OCI-LY1 (cell line): ENCODE measurements at regions not wholly inside any gene's neighbourhood (a gene's known extent, or its start where the extent isn't known, plus 50 kb on each side); places are given as distances from the start of the nearest gene placed in this dataset.

Source experiments
- H2AFZ ChIP-seq: fragments of 200-600 bp; sonication (generic), shearing (Covaris generic); 2 replicates; pipeline ENCODE4 v1.6.0; 2014; ENCODE audit warnings: antibody characterized with exemption, mild to moderate bottlenecking, low read length
- H3F3A ChIP-seq: fragments of 200-600 bp; sonication (generic), shearing (Covaris generic); 2 replicates; pipeline ENCODE4 v1.6.0; 2014; ENCODE audit warnings: mild to moderate bottlenecking, antibody characterized with exemption, low read length, moderate library complexity; ENCODE audit not compliant: insufficient read depth
- H3K27ac ChIP-seq: fragments of 200-600 bp; sonication (generic); 2 replicates; pipeline ENCODE4 v1.5.1; 2014; ENCODE audit warnings: low read length, mixed run types, mild to moderate bottlenecking, low read depth; ENCODE audit not compliant: poor library complexity, severe bottlenecking
- H3K27me3 ChIP-seq: fragments of 200-600 bp; sonication (generic); 2 replicates; pipeline ENCODE4 v1.6.0; 2014; ENCODE audit warnings: antibody characterized with exemption, mild to moderate bottlenecking, low read length, moderate library complexity; ENCODE audit not compliant: insufficient read depth
- H3K36me3 ChIP-seq: fragments of 200-600 bp; sonication (generic); 2 replicates; pipeline ENCODE4 v1.6.1; 2014; ENCODE audit warnings: mild to moderate bottlenecking, antibody characterized with exemption, low read length, moderate library complexity, mixed read lengths; ENCODE audit not compliant: insufficient read depth
- H3K4me1 ChIP-seq: fragments of 200-600 bp; sonication (generic); 2 replicates; pipeline ENCODE4 v1.5.1; 2014; ENCODE audit warnings: mild to moderate bottlenecking, low read length, moderate library complexity; ENCODE audit not compliant: insufficient read depth, severe bottlenecking
- H3K4me2 ChIP-seq: fragments of 200-600 bp; sonication (generic), shearing (Covaris generic); 2 replicates; pipeline ENCODE4 v1.6.1; 2014; ENCODE audit warnings: low read length
- H3K4me3 ChIP-seq: fragments of 200-600 bp; sonication (generic); 2 replicates; pipeline ENCODE4 v1.5.1; 2014; ENCODE audit warnings: low read length, low read depth, mild to moderate bottlenecking, mixed read lengths; ENCODE audit not compliant: poor library complexity, severe bottlenecking
- H3K79me2 ChIP-seq: fragments of 200-600 bp; shearing (Covaris generic); 2 replicates; pipeline ENCODE4 v1.6.1; 2016; ENCODE audit warnings: mixed run types, low read length, mixed read lengths; ENCODE audit not compliant: insufficient read depth
- H3K9ac ChIP-seq: fragments of 200-600 bp; sonication (generic), shearing (Covaris generic); 2 replicates; pipeline ENCODE4 v1.6.1; 2014; ENCODE audit warnings: mild to moderate bottlenecking, low read length, mixed read lengths
- H3K9me2 ChIP-seq: fragments of 200-600 bp; sonication (generic), shearing (Covaris generic); 2 replicates; pipeline ENCODE4 v1.6.1; 2014; ENCODE audit warnings: low read depth, mild to moderate bottlenecking, low read length, mixed read lengths
- H3K9me3 ChIP-seq: fragments of 200-600 bp; shearing (Covaris generic); 2 replicates; pipeline ENCODE4 v1.6.1; 2014; ENCODE audit warnings: low read length, mixed read lengths
- H4K20me1 ChIP-seq: fragments of 200-600 bp; sonication (generic), shearing (Covaris generic); 2 replicates; pipeline ENCODE4 v1.6.0; 2016; ENCODE audit warnings: mild to moderate bottlenecking, low read length; ENCODE audit not compliant: insufficient read depth
- CTCF ChIP-seq: fragments of 200-600 bp; sonication (generic), shearing (Covaris generic); IDR thresholded peaks from 2 replicates; pipeline ENCODE4 v1.5.1; 2017; ENCODE audit warnings: mild to moderate bottlenecking, antibody characterized with exemption, low read length, moderate library complexity, mixed read lengths
- EZH2 ChIP-seq: fragments of 200-600 bp; sonication (generic), shearing (Covaris generic); IDR thresholded peaks from 2 replicates; pipeline ENCODE4 v1.8.0; 2017; ENCODE audit warnings: borderline replicate concordance, mixed run types, mild to moderate bottlenecking, antibody characterized with exemption, low read length, moderate library complexity, mixed read lengths

- H4K20me1 ChIP-seq, result no peaks in the 10 kb centered on the region
- H3K9me3 ChIP-seq, result no peaks in the 10 kb centered on the region
- H3K27me3 ChIP-seq, result no peaks in the 10 kb centered on the region
- no peaks in the 10 kb centered on the region for H3K4me1 ChIP-seq
- no peak overlapping the region for H3K4me2 ChIP-seq
- no peaks in the 10 kb centered on the region for H3K79me2 ChIP-seq
- H3K36me3 ChIP-seq, result no peaks in the 10 kb centered on the region
- H3F3A ChIP-seq, result no peaks in the 10 kb centered on the region
- TF ChIP-seq EZH2 (no peak), CTCF (no peak)
- no peak overlapping the region for H3K9ac ChIP-seq
- no peak overlapping the region for H2AFZ ChIP-seq
- no peak overlapping the region for H3K27ac ChIP-seq
- no peak overlapping the region for H3K4me3 ChIP-seq
- H3K9me2 ChIP-seq, result no peaks in the 10 kb centered on the region
Observed at GRCh38 chr5:111995701-111996100, 238.7 kb upstream of the NREP start.

- H4K20me1 ChIP-seq, result no peaks in the 10 kb centered on the region
- H3K27ac ChIP-seq, result no peak overlapping the region
- no peaks in the 10 kb centered on the region for H3K4me1 ChIP-seq
- H3K9me3 ChIP-seq, result no peaks in the 10 kb centered on the region
- H3K4me3 ChIP-seq, result no peak overlapping the region
- no peaks in the 10 kb centered on the region for H3K79me2 ChIP-seq
- no peaks in the 10 kb centered on the region for H3K36me3 ChIP-seq
- no peak overlapping the region for H3K4me2 ChIP-seq
- H3K9ac ChIP-seq, result no peak overlapping the region
- TF ChIP-seq CTCF (no peak), EZH2 (no peak)
- no peak overlapping the region for H2AFZ ChIP-seq
- no peaks in the 10 kb centered on the region for H3K27me3 ChIP-seq
- no peaks in the 10 kb centered on the region for H3K9me2 ChIP-seq
- H3F3A ChIP-seq, result no peaks in the 10 kb centered on the region
Observed at GRCh38 chr5:111993242-111993641, 236.2 kb upstream of the NREP start.

GRCh38 chr5:111984044-111984443 is 227.1 kb upstream of the NREP start:
- H2AFZ ChIP-seq, result no peak overlapping the region
- H4K20me1 ChIP-seq, result no peaks in the 10 kb centered on the region
- no peaks in the 10 kb centered on the region for H3K4me1 ChIP-seq
- H3K36me3 ChIP-seq, result no peaks in the 10 kb centered on the region
- no peaks in the 10 kb centered on the region for H3K9me2 ChIP-seq
- H3F3A ChIP-seq, result no peaks in the 10 kb centered on the region
- H3K4me3 ChIP-seq, result no peak overlapping the region
- TF ChIP-seq CTCF (no peak), EZH2 (no peak)
- no peak overlapping the region for H3K27ac ChIP-seq
- no peak overlapping the region for H3K9ac ChIP-seq
- H3K9me3 ChIP-seq, result no peaks in the 10 kb centered on the region
- H3K79me2 ChIP-seq, result no peaks in the 10 kb centered on the region
- no peaks in the 10 kb centered on the region for H3K27me3 ChIP-seq
- H3K4me2 ChIP-seq, result no peak overlapping the region
